GM19372 (cell line): ENCODE measurements at regions not wholly inside any gene's neighbourhood (a gene's known extent, or its start where the extent isn't known, plus 50 kb on each side); places are given as distances from the start of the nearest gene placed in this dataset.

Experiments used
- ATAC-seq: cut with Tn5 transposase; IDR thresholded peaks from one replicate; pipeline ENCODE4 v1.9.1; 2021; ENCODE audit warnings: mild to moderate bottlenecking, low read depth, moderate library complexity; ENCODE audit not compliant: unreplicated experiment

DNA sequence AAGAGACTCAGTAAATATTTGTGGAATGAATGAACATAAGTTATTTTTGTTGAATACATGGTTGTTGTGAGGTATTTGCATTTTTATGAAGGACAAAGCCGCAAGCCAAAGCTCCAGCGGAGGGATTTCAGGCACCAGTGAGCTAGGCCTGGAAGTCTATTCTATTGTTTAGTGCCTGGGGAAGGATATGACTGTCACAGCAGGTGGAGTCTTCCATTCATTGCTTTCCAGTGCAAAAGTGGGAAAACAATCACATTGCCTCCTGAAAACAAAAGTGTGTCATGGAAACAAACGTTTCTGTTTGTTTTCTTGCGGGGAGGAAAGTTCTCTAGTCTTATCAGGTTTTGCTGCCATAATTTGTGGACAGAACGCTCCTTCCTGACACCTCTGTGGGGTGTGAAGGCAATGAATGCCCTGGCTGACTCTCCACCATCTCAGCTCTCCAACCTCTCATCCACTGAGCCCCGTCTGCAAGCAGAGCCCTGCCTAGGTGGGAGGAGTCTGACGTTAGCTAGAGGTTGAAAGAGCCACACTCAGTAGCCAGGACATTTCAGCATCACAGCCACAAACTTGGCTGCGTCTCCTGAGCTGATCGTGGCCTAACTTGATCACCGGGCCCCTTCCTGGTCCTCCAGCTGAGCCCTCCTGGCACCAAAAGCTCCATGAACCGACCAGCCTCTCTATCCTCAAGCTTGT, 739.1 kb downstream of the MATN1 start:
- no peak for ATAC-seq

DNA sequence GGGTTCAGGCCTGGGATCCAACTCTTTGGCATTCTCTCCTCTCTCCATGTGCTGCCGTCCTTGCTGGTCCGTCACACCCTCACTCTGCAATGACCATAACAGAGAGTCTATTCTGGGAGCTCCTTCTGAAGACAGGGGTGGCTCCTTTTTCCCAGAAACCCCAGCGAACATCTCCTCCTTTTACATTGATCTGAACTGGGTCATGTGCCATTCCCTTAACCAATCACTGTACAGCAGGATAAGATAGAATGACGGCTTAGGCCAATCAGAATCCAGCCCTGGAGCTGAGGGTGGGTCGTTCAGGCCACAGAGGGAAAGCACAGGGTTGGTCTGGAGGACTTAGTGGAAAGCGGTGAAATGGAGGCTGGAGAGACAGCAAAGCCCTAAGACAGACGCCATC, 740.1 kb downstream of the MATN1 start:
- ATAC-seq: no peak

DNA sequence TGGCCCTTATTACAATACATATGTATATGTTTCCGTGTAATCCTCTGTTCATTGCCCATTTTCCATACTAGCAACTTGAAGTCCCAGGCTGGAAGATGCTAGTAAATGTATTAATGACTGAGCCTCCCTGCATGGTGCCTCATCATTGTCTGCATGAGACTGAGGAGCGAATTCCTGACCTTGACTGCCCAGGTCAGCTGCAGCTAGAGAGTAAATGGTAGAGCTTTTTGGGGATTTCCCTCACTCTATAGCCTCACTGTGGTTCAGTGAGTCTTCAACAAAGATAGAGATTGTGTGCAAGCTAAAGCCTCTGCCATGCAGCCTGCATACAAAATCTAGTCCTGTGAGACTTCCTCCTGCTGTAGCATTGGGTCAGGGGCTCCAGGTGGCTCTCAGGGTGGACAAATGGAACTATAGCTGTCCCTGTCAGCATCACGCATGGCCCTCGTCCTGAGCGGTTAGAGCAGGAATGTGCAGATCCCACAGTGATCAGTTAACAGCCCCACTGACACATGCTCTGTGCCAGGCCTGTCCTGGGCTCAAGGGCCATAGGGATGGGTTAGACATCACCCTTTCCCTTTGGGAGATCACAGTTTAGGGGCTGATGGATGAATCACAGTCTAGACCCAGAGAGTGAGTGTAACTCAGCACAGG, 741.7 kb downstream of the MATN1 start:
- no peak for ATAC-seq

DNA sequence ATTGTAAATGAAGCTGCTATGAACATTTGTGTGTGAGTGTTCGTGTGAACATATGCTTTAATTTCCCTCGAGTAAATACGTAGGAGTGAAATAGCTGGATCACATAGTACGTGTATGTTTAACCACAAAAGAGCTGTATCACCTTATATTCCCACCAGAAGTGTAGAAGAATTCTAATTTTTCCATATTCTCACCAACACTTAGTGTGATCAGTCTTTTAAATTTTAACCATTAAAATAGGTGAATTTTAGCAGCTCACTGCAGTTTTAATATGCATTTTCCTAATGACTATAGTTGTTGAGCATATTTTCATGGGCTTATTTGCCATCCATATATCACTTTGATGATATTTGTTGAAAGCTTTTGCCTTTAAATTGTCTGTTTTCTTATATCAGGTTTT, 741.2 kb downstream of the PTPRU start:
- no peak for ATAC-seq

DNA sequence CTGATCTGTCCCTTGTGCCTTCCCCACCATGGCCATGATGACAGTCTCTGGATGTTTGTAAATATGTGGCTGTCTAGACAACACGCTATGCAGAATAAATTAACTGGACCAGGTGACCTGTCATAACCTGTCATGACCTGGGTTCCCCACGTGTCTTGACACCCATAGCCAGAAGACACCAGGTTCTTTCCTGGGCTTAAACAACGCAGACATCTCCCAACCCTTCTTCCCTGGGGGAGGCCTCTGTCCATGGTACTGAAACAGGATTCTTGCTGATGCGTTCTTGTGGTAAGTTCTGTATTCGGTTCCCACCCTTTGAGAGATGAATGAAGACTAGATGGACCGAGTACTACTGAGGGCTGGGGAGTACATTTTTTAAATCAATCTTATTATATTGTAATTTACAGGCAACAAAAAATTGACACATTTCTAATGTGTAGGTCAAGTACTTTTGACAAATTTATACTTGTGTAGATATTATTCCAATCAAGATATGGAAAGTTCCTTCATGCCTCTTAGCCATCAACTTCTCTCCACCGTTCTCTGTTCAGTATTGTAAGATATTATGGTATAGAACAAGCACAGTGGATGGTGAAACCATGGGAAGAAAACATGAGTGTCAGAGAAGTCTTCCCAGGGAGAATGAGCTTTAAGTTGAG, 738.8 kb downstream of the PTPRU start:
- no peak for ATAC-seq

DNA sequence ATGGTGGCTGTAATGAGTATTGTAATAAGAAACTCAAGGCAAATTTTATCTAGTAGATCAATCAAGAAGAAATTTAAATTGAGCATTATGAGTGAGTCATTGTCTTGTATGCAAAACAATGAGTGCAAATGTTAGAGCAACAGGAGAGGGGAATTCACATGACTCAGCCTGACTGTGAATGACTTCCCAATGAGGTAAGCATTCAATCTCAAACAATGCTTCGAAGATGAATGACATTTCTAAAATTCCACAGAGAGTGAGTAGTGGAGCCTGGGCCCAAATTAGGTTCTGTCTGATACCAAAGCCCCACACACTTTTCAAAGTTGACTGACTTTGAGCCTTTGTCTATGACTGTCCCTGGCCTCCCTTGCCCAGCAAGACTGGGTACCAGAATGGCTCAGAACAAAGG, 738.0 kb downstream of the PTPRU start:
- no peak for ATAC-seq

DNA sequence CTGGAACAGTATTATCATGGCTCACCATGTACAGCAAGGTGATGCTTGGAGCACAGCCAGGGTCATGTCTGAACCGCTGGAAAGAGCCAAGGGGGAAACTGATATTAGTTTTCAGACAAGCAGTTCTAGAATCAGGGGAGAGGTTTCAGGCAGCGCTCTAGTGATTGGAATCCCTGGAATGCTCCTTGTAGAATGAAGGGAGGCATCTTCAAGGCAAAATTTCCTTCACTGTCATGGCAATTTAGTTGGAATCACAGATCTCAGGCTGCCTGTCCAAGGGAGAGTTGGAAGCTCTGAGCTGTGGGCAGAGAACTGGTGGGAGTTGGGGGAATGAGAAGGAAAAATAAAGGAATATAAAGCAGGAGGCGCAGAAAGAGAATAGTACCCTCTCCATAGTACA, 737.1 kb downstream of the PTPRU start:
- ATAC-seq: no peak

DNA sequence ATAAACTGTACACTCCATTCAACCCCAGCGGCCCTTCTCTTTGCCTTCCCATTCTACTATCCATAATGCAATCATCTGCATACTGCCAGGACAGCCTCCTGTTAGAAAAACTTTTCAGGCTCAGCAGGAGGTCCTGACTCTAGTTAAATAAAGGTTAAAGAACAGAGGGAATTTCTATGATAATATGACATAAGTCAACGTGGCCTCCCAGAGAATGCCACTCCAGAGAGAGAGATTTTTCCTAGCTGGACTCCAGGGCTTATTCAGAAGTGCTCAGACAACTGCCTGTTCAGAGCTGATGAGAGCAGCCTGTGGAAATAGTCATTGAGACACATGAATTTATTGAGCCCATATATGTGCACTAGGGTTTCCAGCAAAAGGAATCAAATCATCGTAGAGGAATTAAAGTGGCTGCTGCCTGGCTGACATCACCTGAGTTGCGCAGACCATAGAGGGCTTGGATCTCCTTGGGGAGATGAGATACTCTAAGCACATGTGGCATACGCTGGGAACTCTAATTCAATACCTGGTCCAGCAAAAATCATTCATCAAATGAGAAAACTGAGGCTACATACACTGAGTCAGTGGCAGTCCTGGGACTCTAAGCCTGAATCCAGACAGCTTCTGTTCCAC, 736.2 kb downstream of the PTPRU start:
- ATAC-seq: no peak

DNA sequence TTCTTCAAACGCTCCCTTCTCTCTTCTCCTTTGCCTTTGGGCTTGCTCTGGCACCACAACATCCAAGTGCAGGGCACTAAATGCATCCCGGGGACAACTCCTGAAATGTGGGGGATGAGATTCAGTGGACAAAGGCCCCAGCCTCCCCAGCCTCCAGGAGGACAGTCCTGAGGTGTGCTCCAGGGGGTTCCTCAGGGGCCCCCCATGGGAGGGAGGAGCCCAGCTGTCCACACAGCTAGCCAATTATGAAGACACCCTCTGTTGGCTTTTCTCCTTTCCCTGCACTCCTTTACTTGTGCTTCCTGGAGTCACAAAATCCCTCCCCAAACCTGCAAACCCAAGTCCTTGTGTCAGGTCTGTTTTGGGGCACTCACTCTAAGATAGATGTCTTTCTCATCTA, 735.4 kb downstream of the PTPRU start:
- no peak for ATAC-seq

DNA sequence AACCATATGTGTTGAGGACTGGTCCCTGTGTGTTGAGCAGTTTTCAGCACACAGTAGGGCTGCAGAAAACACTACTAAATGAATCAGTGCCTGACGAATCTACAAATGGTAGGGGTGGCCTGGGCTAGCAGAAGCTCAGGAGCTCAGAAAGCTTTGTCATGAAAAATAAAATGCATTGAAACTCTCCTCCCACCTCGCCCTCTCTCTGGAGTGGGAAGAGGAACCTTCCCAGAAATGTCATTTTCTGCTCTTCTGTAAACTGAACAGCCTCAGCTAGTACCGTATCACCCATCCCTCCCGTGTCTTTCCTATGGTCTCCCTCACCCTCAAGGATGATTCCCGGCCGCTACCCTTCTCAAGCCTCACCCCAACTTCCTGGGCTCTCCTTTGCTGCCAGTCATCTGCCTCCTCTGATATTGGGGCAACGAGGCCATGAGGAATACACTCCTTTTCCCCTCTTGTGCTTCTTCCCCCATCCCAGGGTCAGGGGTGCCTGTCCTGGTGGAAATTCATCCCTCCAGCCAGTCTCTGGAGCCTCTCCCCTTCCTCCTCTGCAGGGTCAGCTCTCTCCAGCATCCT, 734.5 kb downstream of the PTPRU start:
- no peak for ATAC-seq

DNA sequence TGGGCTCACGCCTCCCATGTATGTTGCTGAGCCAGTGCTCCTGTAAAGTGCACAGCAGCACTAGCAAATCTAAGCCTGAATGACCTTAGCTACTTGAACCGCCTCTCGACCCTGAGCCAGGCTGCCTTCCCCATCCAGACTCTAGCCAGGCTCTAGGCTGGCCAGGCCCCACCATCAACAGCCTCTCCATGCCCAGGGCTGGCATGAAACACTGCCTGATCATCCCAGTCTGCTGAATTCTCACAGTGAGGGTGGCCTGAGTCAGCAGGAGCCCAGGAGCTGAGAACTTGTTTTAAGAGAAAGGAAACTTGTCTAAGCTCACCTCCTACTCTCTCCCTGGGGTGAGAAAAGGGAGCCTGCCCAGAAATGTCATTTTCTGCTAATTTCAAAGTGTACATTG, 733.3 kb downstream of the PTPRU start:
- no peak for ATAC-seq

DNA sequence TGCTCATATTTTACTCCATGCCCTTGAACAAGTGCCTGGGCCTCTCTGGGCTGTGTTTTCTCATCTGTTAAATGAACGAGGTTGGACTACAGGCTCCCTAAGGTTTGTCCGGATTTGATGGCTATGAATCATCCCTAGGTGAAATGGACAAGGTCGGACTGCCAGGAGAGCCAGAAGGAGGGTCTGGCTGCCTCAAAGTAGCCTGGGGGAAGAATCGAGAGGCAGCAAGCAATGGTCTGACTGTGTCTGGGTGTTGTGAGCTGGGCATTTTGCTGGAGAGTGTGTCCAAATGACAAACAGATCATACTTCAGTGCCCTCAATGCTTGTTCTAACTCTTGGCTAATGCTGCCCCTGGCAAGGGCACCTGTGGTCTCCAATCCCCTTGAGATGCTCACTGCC, 730.9 kb downstream of the PTPRU start:
- no peak for ATAC-seq

DNA sequence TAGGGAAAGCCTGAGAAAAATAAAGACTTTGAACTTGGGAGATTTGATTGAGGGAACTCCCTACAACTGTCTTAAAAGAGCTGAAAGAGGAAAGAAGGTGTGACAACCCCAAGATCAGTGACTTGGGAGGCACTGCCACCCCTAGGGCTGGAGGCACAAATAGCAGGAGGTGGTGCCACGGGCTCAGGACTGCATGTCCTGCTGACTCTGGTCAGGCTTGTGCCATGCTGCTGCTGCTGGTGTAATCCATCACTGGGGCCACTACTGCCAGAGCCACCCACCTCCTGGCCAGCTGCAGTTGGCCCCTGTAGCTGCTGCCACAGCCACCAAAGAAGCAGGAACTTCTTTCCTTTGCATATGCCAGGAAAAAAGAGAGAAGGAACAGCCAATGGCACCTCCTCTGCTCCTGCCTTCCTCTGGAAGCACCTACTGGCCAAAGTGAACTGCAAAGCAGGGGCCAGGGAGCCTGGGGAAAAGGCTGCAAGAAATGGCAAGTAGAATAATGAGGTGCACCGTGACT, 730.3 kb downstream of the PTPRU start:
- no peak for ATAC-seq

DNA sequence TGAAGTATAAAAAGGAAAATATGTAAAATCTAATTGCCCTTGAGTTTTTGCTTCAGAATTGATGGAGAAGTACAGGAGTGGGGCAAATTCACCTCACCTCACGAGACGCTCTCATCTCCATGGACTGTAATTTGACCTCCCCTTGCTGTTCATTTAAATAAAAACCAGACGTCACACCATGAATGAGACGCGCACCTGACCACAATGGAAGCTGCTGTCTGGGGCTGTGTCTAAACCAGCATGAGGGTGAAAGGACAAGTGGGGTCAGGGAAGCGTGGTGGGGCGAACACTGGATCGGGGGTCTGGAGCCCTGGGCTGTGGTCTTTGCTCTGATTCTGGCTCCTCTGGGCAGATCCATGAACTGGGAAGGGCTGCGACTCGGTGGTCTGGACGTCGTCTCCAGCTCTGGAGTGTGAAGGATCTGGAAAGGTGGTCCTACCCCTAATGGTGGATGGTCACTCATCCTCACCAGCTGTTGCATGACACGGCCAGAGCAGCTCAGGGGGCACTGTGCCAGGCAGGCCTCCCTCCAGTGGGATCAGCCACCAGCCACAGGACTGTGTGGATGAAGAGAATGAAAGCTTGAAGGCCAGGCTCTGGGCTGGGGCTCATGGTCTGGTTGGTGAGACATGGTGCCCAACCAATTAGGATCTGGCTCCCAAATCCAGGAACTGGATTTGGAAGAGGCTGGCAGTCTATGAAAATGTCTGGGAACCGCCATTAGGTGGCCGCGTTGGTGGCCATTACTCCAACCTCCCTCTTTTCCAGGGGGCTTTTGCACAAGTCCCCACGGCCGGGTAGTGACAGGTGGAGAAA, 728.6 kb downstream of the PTPRU start:
- no peak for ATAC-seq

DNA sequence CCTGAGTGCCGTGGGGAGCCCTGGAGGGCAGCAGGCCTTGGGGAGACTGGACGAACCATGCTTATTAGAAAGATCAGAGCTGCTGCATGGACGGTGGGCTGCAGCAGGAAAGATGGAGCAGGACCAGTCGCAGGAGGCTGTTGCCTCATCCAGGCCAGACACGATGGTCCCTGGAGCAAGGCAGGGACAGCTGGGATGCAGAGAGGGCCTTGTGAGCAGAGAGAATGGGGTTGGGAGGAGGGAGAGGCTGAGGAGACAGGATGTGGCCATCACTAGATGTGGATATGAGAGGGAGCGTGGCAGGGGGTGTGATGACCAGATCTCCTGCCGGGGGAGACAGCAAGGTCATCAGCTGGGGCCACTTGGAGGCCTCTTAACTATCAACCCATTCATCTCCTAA, 727.6 kb downstream of the PTPRU start:
- no peak for ATAC-seq

DNA sequence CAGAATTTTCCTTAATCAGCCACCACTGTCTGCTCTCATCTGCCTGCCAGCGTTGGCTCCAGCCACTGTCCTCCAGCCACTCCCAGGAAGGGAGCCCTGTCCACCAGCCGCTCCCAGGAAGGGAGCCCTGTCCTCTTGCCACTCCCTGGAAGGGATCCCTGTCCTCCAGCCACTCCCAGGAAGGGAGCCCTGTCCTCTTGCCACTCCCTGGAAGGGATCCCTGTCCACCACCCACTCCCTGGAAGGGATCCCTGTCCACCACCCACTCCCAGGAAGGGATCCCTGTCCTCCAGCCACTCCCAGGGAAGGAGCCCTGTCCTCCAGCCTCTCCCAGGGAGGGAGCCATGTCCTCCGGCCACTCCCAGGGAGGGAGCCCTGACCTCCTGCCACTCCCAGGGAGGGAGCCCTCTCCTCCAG, 726.5 kb downstream of the PTPRU start:
- no peak for ATAC-seq

DNA sequence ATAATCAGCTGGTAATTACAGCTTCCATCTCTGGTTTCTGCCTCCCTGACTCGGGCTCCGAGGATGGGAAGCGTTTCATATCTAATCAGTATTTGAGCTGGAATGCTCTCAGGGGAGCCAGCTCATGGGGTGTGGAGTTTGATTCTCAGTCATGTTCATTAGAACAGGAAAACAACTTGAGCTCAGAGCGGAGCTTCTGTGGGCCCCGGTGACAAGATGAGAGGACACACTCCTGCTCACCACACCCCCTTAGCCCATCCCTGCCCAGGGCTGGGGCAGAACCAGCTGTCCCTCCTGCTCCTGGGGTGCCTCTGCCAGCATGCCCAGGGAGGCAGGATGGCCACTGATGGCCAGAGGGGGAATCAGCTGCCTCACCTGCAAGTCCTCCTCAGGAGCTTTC, 726.0 kb downstream of the PTPRU start:
- no peak for ATAC-seq

DNA sequence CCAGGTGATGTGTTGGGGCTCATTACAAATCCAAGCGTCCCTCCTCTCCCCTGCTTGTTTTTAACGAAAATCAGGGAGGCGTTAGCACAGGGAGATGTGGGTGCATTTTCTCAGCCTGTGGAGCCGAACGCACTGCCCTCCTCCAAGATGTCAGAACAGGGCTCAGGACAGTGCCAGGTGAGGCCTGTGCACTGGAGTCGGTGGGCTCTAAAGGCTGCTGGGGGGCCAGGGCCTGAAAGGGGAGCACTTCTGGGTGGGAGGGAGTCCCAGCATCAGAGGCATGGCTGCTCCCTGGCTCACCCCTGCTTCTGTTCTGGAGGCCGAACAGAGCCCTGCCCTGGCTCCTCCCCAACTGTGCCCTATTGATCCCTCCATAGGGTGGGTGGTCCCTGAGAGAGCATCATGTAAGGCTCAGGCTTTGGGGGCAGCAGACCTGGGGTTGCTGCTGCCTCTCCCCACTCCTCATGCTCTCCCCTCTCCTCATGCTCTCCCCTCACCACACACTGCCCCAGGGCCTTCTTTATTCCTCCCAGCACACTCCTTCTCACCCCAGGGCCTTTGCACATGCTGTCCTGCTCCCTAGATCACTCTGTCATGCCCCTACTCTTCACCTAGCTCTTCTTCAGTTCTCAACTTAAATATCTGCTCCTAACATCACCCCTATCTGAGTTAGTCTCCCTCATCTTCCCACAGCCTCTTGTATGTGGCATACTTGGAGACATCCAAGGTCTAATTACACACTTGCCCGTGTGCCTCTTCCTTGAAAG, 725.2 kb downstream of the PTPRU start:
- ATAC-seq: no peak

DNA sequence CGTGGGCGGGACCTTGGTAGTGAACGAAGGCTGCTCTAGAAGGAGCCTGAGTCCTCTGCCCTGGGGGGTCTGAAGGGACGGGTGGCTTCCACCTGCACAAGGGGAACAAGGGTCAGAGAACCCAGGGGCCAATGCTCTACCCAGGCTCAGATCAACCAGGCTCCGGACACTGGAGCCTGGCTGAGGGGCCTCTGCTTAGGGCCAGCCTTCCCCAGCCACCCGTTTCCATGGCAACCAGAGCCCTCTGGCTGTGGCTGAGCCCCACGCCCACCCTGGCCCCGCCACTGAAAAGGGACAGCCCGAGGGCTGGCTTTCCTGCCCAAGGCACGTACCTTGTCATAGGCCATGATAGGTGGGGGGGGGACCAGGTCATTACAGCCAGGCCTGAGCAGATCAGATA, 724.6 kb downstream of the PTPRU start:
- no peak for ATAC-seq
